GM13976 (cell line): ENCODE measurements at regions not wholly inside any gene's neighbourhood (a gene's known extent, or its start where the extent isn't known, plus 50 kb on each side); places are given as distances from the start of the nearest gene placed in this dataset.

Experiments
- DNase-seq: peaks from one replicate; pipeline ENCODE4 v3.0.0; 2012; ENCODE audit warnings: low spot score
- CTCF ChIP-seq: IDR thresholded peaks from 2 replicates; pipeline ENCODE4 v1.5.1; 2012; ENCODE audit warnings: borderline replicate concordance, mild to moderate bottlenecking; ENCODE audit not compliant: insufficient read depth; ENCODE audit errors: extremely low read depth, missing control alignments, control extremely low read depth
- in situ Hi-C: fragments of 300-500 bp; cut with MboI; formaldehyde crosslinking; loops from one replicate; pipeline ENCODE4 v1.12.0; 2022; ENCODE audit warnings: low sequenced_read_pairs, mixed read lengths, inconsistent platforms; ENCODE audit not compliant: unreplicated experiment

- in situ Hi-C loops = no loop called here
- TF ChIP-seq CTCF = no peak
- DNase-seq = no peak
These were observed 194.8 kb upstream of the ZNF507 start for GRCh38 chr19:32150605-32151004.

- no peak for DNase-seq
- in situ Hi-C loops = no loop called here
- no peak for TF ChIP-seq CTCF
These were observed 191.0 kb upstream of the ZNF507 start for GRCh38 chr19:32154418-32154817.

GRCh38 chr19:32164384-32164992 lies 180.9 kb upstream of the ZNF507 start:
- in situ Hi-C loops = no loop called here
- no peak for DNase-seq
- no peak for TF ChIP-seq CTCF

GRCh38 chr19:32165141-32165540 lies 180.3 kb upstream of the ZNF507 start:
- TF ChIP-seq CTCF = no peak
- in situ Hi-C loops = no loop called here

GRCh38 chr19:32165750-32166149 lies 179.7 kb upstream of the ZNF507 start:
- no peak for DNase-seq
- TF ChIP-seq CTCF = no peak
- in situ Hi-C loops = no loop called here

More at GRCh38 chr19:32165141-32165540, 180.3 kb upstream of the ZNF507 start:
- no peak for DNase-seq

GRCh38 chr19:32166238-32166637 lies 179.2 kb upstream of the ZNF507 start:
- no peak for TF ChIP-seq CTCF
- DNase-seq = no peak
- in situ Hi-C loops = no loop called here
